HL-60/S4 (cell line): ENCODE measurements at regions not wholly inside any gene's neighbourhood (a gene's known extent, or its start where the extent isn't known, plus 50 kb on each side); places are given as distances from the start of the nearest gene placed in this dataset.

Experiments
- in situ Hi-C: fragments of 300-500 bp; cut with MboI; formaldehyde crosslinking; loops from 2 replicates; pipeline ENCODE4 v1.14.3; 2022; ENCODE audit warnings: low sequenced_read_pairs

GRCh38 chr16:85353839-85354685 is 241.8 kb upstream of the CIBAR2 start:
- in situ Hi-C loops: no loop called here

- in situ Hi-C loops: no loop called here
These were observed 242.6 kb upstream of the CIBAR2 start for GRCh38 chr16:85354686-85355514.

GRCh38 chr16:85355515-85355837 is 243.2 kb upstream of the CIBAR2 start:
- in situ Hi-C loops: no loop called here

GRCh38 chr16:85356157-85356556 is 243.9 kb upstream of the CIBAR2 start:
- in situ Hi-C loops: no loop called here

GRCh38 chr16:85357323-85357722 is 245.1 kb upstream of the CIBAR2 start:
- in situ Hi-C loops: no loop called here

GRCh38 chr16:85357924-85358505 is 245.7 kb upstream of the CIBAR2 start:
- in situ Hi-C loops: no loop called here

- in situ Hi-C loops: no loop called here
These were observed 246.5 kb upstream of the CIBAR2 start for GRCh38 chr16:85358704-85359146.

GRCh38 chr16:85359147-85359822 is 247.0 kb upstream of the CIBAR2 start:
- in situ Hi-C loops: no loop called here

- in situ Hi-C loops: no loop called here
These were observed 248.3 kb upstream of the CIBAR2 start for GRCh38 chr16:85360323-85361277.

- in situ Hi-C loops: no loop called here
These were observed 249.3 kb upstream of the CIBAR2 start for GRCh38 chr16:85361441-85362118.

- in situ Hi-C loops: no loop called here
These were observed 250.2 kb upstream of the CIBAR2 start for GRCh38 chr16:85362443-85362842.

GRCh38 chr16:85363427-85363826 is 249.7 kb upstream of the GSE1 start:
- in situ Hi-C loops: no loop called here

- in situ Hi-C loops: no loop called here
These were observed 249.2 kb upstream of the GSE1 start for GRCh38 chr16:85363881-85364280.

GRCh38 chr16:85364323-85365040 is 248.6 kb upstream of the GSE1 start:
- in situ Hi-C loops: no loop called here

- in situ Hi-C loops: no loop called here
These were observed 248.0 kb upstream of the GSE1 start for GRCh38 chr16:85365120-85365519.

GRCh38 chr16:85366031-85366763 is 246.9 kb upstream of the GSE1 start:
- in situ Hi-C loops: no loop called here

GRCh38 chr16:85367485-85367884 is 245.6 kb upstream of the GSE1 start:
- in situ Hi-C loops: no loop called here

GRCh38 chr16:85369060-85369459 is 244.1 kb upstream of the GSE1 start:
- in situ Hi-C loops: no loop called here
